NB4 (cell line): ENCODE measurements at regions not wholly inside any gene's neighbourhood (a gene's known extent, or its start where the extent isn't known, plus 50 kb on each side); places are given as distances from the start of the nearest gene placed in this dataset.

Source experiments
- POLR2A ChIP-seq: IDR thresholded peaks from 2 replicates; pipeline ENCODE4 v1.6.1; 2011; ENCODE audit warnings: mild to moderate bottlenecking; ENCODE audit not compliant: insufficient read length; ENCODE audit errors: extremely low read depth
- TF ChIP-seq, protein P1 (sequence below): IDR thresholded peaks from one replicate; pipeline ENCODE4 v1.5.1; 2012; ENCODE audit warnings: low read depth, low read length
- TF ChIP-seq, protein P2 (sequence below): IDR thresholded peaks from 2 replicates; pipeline ENCODE4 v1.6.1; 2011; ENCODE audit warnings: low read depth, low read length

DNA sequence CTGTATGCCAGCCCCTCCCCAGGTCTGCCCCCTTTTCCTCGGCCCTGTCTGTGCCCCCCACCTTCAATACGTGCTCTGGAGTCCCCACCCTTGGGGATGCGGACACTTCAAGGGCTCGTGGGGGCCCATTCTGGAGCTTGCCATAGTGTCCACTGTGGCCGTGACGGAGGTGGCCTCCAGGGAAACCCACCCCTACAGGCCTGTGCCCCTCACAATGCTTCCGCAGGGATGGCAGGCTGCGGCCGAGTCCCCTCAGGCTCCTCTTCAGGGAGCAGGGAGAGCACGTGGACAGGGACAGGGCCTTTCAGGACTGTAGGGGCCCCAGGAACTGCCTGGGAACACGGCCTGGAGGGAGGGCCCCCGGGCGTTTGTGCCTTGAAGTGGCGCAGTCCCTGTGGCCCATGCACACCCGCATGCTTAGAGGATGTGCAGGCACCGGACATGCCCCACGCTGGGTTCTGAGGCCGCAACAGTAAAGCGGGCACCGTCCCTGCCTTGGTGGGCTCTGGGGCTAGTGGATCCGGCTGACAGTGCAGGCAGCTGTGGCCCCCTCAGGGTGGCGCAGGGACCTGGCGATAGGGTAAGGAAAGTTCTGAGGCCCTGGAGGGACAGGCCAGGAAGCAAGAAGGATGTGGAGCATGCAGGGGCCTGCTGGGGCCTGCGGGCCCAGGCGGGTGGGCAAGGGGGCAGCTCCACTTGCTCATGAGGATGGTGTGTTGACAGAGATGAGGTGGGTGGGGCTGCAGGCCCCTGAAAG is 209.0 kb upstream of the RTL1 start:
- no peak for TF ChIP-seq POLR2A
- TF ChIP-seq, protein P1, sequence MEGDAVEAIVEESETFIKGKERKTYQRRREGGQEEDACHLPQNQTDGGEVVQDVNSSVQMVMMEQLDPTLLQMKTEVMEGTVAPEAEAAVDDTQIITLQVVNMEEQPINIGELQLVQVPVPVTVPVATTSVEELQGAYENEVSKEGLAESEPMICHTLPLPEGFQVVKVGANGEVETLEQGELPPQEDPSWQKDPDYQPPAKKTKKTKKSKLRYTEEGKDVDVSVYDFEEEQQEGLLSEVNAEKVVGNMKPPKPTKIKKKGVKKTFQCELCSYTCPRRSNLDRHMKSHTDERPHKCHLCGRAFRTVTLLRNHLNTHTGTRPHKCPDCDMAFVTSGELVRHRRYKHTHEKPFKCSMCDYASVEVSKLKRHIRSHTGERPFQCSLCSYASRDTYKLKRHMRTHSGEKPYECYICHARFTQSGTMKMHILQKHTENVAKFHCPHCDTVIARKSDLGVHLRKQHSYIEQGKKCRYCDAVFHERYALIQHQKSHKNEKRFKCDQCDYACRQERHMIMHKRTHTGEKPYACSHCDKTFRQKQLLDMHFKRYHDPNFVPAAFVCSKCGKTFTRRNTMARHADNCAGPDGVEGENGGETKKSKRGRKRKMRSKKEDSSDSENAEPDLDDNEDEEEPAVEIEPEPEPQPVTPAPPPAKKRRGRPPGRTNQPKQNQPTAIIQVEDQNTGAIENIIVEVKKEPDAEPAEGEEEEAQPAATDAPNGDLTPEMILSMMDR = no peak
- TF ChIP-seq, protein P2, sequence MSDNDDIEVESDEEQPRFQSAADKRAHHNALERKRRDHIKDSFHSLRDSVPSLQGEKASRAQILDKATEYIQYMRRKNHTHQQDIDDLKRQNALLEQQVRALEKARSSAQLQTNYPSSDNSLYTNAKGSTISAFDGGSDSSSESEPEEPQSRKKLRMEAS = no peak
